ENCODE measurements at regions not wholly inside any gene's neighbourhood (a gene's known extent, or its start where the extent isn't known, plus 50 kb on each side); places are given as distances from the start of the nearest gene placed in this dataset.

GRCh38 chr1:101100674-101101073 lies 75.1 kb upstream of the DPH5 start:
- CTCF ChIA-PET, result no interaction called here
- no peak overlapping the region for H3K9ac ChIP-seq (replicated peaks; ENCODE audit: extremely low read depth, insufficient read depth, low read length)
- no peak for DNase-seq (ENCODE audit: low read depth, low spot score)
- POLR2A ChIA-PET, result no interaction called here
- H3K4me1 ChIP-seq (ENCODE audit: control insufficient read depth, extremely low read depth, insufficient read depth, low read length), result no peaks in the 10 kb centered on the region
- no peaks in the 10 kb centered on the region for H3K36me3 ChIP-seq (ENCODE audit: control insufficient read depth in 2 of 2, extremely low read depth in 1 of 2, insufficient read depth in 2 of 2, low read length in 2 of 2)
- TF ChIP-seq JUN (IDR thresholded peaks at IDR 0.05; ENCODE audit: borderline replicate concordance, insufficient read depth, insufficient read length, low read depth) (no peak), CTCF (IDR thresholded peaks at IDR 0.05; ENCODE audit: extremely low read depth in 1 of 2, insufficient read depth in 1 of 2, low read depth in 1 of 2, low read length in 2 of 2) (no peak), POLR2AphosphoS5 (IDR thresholded peaks at IDR 0.05; ENCODE audit: insufficient read depth, low read depth, low read length) (no peak), POLR2A (IDR thresholded peaks at IDR 0.05; ENCODE audit: low read depth, low read length) (no peak), GATA2 (IDR thresholded peaks at IDR 0.05; ENCODE audit: insufficient read depth, insufficient read length, low read depth, low read length) (no peak), FOS (IDR thresholded peaks at IDR 0.05; ENCODE audit: borderline replicate concordance, insufficient read depth, low read length) (no peak), MYC (IDR thresholded peaks at IDR 0.05; ENCODE audit: low read depth, low read length) (no peak)
- TF ChIP-seq, protein P1, sequence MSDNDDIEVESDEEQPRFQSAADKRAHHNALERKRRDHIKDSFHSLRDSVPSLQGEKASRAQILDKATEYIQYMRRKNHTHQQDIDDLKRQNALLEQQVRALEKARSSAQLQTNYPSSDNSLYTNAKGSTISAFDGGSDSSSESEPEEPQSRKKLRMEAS (IDR thresholded peaks at IDR 0.05; ENCODE audit: insufficient read depth, insufficient read length), result no peak
- H3K9me1 ChIP-seq (replicated peaks; ENCODE audit: control insufficient read depth, extremely low read depth, insufficient read depth, low read length), result no peaks in the 10 kb centered on the region
- no peak overlapping the region for H3K27ac ChIP-seq (ENCODE audit: insufficient read depth, low read depth, low read length)
- no peak overlapping the region for H3K4me2 ChIP-seq (ENCODE audit: insufficient read depth, low read length)
- no TSS peak for BruUV-seq (replicated peaks)
- intact Hi-C loops (cut with micrococcal nuclease) (no loop called here), dilution Hi-C loops (cut with MboI; ENCODE audit: extremely low pct_ligation_motif_present, low sequenced_read_pairs) (no loop called here)
- no peak for FAIRE-seq
- H4K20me1 ChIP-seq (replicated peaks; ENCODE audit: control insufficient read depth, extremely low read depth, insufficient read depth, low read length), result no peaks in the 10 kb centered on the region
- H3K27me3 ChIP-seq (ENCODE audit: control insufficient read depth in 2 of 2, insufficient read depth in 2 of 2, low read length in 2 of 2), result no peaks in the 10 kb centered on the region
- H2AFZ ChIP-seq (ENCODE audit: low read depth, low read length), result no peak overlapping the region
- H3K9me3 ChIP-seq (replicated peaks; ENCODE audit: control insufficient read depth, insufficient read depth, low read length), result no peaks in the 10 kb centered on the region
- H3K4me3 ChIP-seq (replicated peaks in 1 of 3; ENCODE audit: insufficient read depth in 1 of 3, low read depth in 1 of 3, low read length in 3 of 3), result no peak overlapping the region
- no peaks in the 10 kb centered on the region for H3K79me2 ChIP-seq (ENCODE audit: control insufficient read depth, insufficient read depth, low read length)

All from endothelial cell of umbilical vein (primary cell).